B cell (primary cell): ENCODE measurements at regions not wholly inside any gene's neighbourhood (a gene's known extent, or its start where the extent isn't known, plus 50 kb on each side); places are given as distances from the start of the nearest gene placed in this dataset.

ENCODE experiments used
- CTCF ChIP-seq: fragments of 200-600 bp; IDR thresholded peaks from one replicate; pipeline ENCODE4 v1.8.0; 2022; ENCODE audit warnings: antibody characterized with exemption, mild to moderate bottlenecking
- EZH2 ChIP-seq: IDR thresholded peaks from 2 replicates; pipeline ENCODE4 v1.6.1; 2012; ENCODE audit warnings: borderline replicate concordance, low read depth, mild to moderate bottlenecking, moderate library complexity, low read length; ENCODE audit not compliant: insufficient read depth, poor library complexity, severe bottlenecking

DNA sequence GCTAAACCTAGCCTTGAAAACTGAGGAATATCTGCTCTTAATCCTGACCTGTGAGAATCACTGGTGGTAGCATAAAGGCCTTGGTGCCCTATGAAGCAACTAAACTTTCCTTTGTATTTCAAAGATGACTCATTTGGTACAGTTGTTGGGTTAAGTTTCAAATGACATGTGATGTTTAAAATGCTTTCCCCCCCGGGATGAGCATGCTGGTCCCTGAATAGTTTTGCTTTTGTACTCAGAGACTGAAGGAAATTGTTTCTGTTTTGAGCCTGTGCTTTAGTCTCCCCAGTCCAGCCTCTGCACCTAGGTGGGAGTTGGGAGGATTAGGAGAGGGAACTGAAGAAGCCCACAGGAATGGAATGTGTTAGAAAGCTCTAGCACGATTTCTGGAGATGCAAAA lies 258.9 kb upstream of the NPY start:
- no peak for TF ChIP-seq EZH2
- TF ChIP-seq CTCF: no peak
